OCI-LY7 (cell line): ENCODE measurements at regions not wholly inside any gene's neighbourhood (a gene's known extent, or its start where the extent isn't known, plus 50 kb on each side); places are given as distances from the start of the nearest gene placed in this dataset.

ENCODE experiments used
- BruUV-seq: library from RNA; stranded (reverse); fragments of 400-500 nt; replicated peaks from 2 replicates; lab custom pipeline; 2021; lab: Mats Ljungman, UMichigan
- CTCF ChIA-PET: fragments of 300-600 bp; sonication (Branson Sonifier 250); formaldehyde crosslinking; loops from one replicate; lab custom pipeline; 2022; ENCODE audit warnings: antibody characterized with exemption; ENCODE audit not compliant: unreplicated experiment; lab: Charles Lee
- POLR2A ChIA-PET: fragments of 300-600 bp; sonication (Branson Sonifier 250); formaldehyde crosslinking; loops from one replicate; lab custom pipeline; 2022; ENCODE audit warnings: antibody characterized with exemption; lab: Charles Lee
- DNase-seq: peaks from one replicate; pipeline ENCODE4 v3.0.0-alpha.2; 2015; ENCODE audit warnings: low spot score
- H2AFZ ChIP-seq: fragments of 200-600 bp; sonication (generic), shearing (Covaris generic); 2 replicates; pipeline ENCODE4 v1.6.1; 2014; ENCODE audit warnings: mild to moderate bottlenecking, antibody characterized with exemption, low read length, moderate library complexity
- H3K27ac ChIP-seq: fragments of 200-600 bp; sonication (generic); 2 replicates; pipeline ENCODE4 v1.5.1; 2014; ENCODE audit warnings: mixed run types, low read depth, mild to moderate bottlenecking, moderate library complexity, low read length, inconsistent platforms; ENCODE audit not compliant: poor library complexity, severe bottlenecking
- H3K36me3 ChIP-seq: fragments of 200-600 bp; sonication (generic); 2 replicates; pipeline ENCODE4 v1.6.1; 2014; ENCODE audit warnings: mild to moderate bottlenecking, antibody characterized with exemption, low read length, moderate library complexity, mixed read lengths; ENCODE audit not compliant: insufficient read depth
- H3K4me1 ChIP-seq: fragments of 200-600 bp; sonication (generic); 2 replicates; pipeline ENCODE4 v1.5.1; 2014; ENCODE audit warnings: mild to moderate bottlenecking, low read length; ENCODE audit not compliant: insufficient read depth, poor library complexity, severe bottlenecking
- H3K4me2 ChIP-seq: fragments of 200-600 bp; sonication (generic); 2 replicates; pipeline ENCODE4 v1.6.1; 2014; ENCODE audit warnings: mild to moderate bottlenecking, low read length
- H3K4me3 ChIP-seq: fragments of 200-600 bp; sonication (generic); 2 replicates; pipeline ENCODE4 v1.5.1; 2014; ENCODE audit warnings: mild to moderate bottlenecking, low read depth, low read length; ENCODE audit not compliant: poor library complexity, severe bottlenecking
- H3K79me2 ChIP-seq: fragments of 200-600 bp; sonication (generic); 2 replicates; pipeline ENCODE4 v1.6.1; 2016; ENCODE audit warnings: low read depth, mild to moderate bottlenecking, low read length, moderate library complexity, mixed read lengths; ENCODE audit not compliant: insufficient read depth
- H3K9me2 ChIP-seq: fragments of 200-600 bp; sonication (generic); 2 replicates; pipeline ENCODE4 v1.6.1; 2016; ENCODE audit warnings: mild to moderate bottlenecking, low read length, mixed read lengths; ENCODE audit not compliant: insufficient read depth
- H3K9me3 ChIP-seq: fragments of 200-600 bp; sonication (generic); 2 replicates; pipeline ENCODE4 v1.6.1; 2014; ENCODE audit warnings: mild to moderate bottlenecking, mixed run types, low read length, mixed read lengths
- H4K20me1 ChIP-seq: fragments of 200-600 bp; sonication (generic); 2 replicates; pipeline ENCODE4 v1.6.1; 2014; ENCODE audit warnings: mild to moderate bottlenecking, antibody characterized with exemption, low read length, moderate library complexity, mixed read lengths; ENCODE audit not compliant: insufficient read depth
- CTCF ChIP-seq: fragments of 200-600 bp; sonication (generic); conservative IDR thresholded peaks from 2 replicates; pipeline ENCODE4 v1.5.1; 2014; ENCODE audit warnings: mild to moderate bottlenecking, antibody characterized with exemption, low read length, moderate library complexity, mixed read lengths
- EZH2phosphoT487 ChIP-seq: fragments of 200-600 bp; sonication (generic); IDR thresholded peaks from 2 replicates; pipeline ENCODE4 v1.6.1; 2018; ENCODE audit warnings: low read depth, borderline replicate concordance, mild to moderate bottlenecking, mixed run types, antibody characterized with exemption, low read length, moderate library complexity, mixed read lengths
- intact Hi-C: fragments of 100-400 bp; cut with micrococcal nuclease; formaldehyde crosslinking; loops from one replicate; pipeline ENCODE4 v1.10.0; 2022; ENCODE audit not compliant: unreplicated experiment

GRCh38 chr1:185594786-185595410 lies 139.3 kb upstream of the HMCN1 start:
- H3K79me2 ChIP-seq: no peaks in the 10 kb centered on the region
- DNase-seq: no peak
- H3K9me2 ChIP-seq: no peaks in the 10 kb centered on the region
- no peaks in the 10 kb centered on the region for H3K36me3 ChIP-seq
- H3K27ac ChIP-seq: no peak overlapping the region
- TF ChIP-seq CTCF: no peak
- no peak for TF ChIP-seq EZH2phosphoT487
- no peak overlapping the region for H2AFZ ChIP-seq
- no peak overlapping the region for H3K4me3 ChIP-seq
- intact Hi-C loops: loop anchor here (5.0 kb wide), 1 partner anchor 278 kb away; the partner anchor contains the start of gene IVNS1ABP
- BruUV-seq: no TSS peak
- no peak overlapping the region for H3K4me2 ChIP-seq
- H3K4me1 ChIP-seq: no peaks in the 10 kb centered on the region
- no peaks in the 10 kb centered on the region for H4K20me1 ChIP-seq
- CTCF ChIA-PET: no interaction called here
- POLR2A ChIA-PET: interaction anchor here (0.6 to 1.0 kb wide), 2 partner anchors 9 to 40 kb away, joined by 3 read pairs; no protein-coding TSS in a partner anchor
- H3K9me3 ChIP-seq: no peaks in the 10 kb centered on the region

- no peaks in the 10 kb centered on the region for H3K9me2 ChIP-seq
- no peak for DNase-seq
- H3K27ac ChIP-seq: no peak overlapping the region
- no peak overlapping the region for H3K4me2 ChIP-seq
- ChIA-PET POLR2A (interaction anchor here (1.3 kb wide), 1 partner anchor 9 kb away, joined by 4 read pairs; no protein-coding TSS in a partner anchor), CTCF (no interaction called here)
- no peaks in the 10 kb centered on the region for H3K36me3 ChIP-seq
- no peaks in the 10 kb centered on the region for H4K20me1 ChIP-seq
- TF ChIP-seq EZH2phosphoT487 (no peak), CTCF (no peak)
- no TSS peak for BruUV-seq
- H3K4me3 ChIP-seq: no peak overlapping the region
- H2AFZ ChIP-seq: no peak overlapping the region
- H3K4me1 ChIP-seq: no peaks in the 10 kb centered on the region
- H3K79me2 ChIP-seq: no peaks in the 10 kb centered on the region
- H3K9me3 ChIP-seq: no peaks in the 10 kb centered on the region
- intact Hi-C loops: no loop called here
Observed at GRCh38 chr1:185593271-185593670, 140.9 kb upstream of the HMCN1 start.

GRCh38 chr1:185585770-185586169 lies 148.4 kb upstream of the HMCN1 start:
- TF ChIP-seq CTCF (no peak), EZH2phosphoT487 (no peak)
- POLR2A ChIA-PET: interaction anchor here (1.2 kb wide), 1 partner anchor 9 kb away, joined by 3 read pairs; no protein-coding TSS in a partner anchor
- H3K79me2 ChIP-seq: no peaks in the 10 kb centered on the region

More at GRCh38 chr1:185585770-185586169, 148.4 kb upstream of the HMCN1 start:
- Histone ChIP-seq H3K9me2 (no peaks in the 10 kb centered on the region), H3K4me1 (no peaks in the 10 kb centered on the region), H3K27ac (no peak overlapping the region), H2AFZ (no peak overlapping the region), H3K4me2 (no peak overlapping the region), H3K9me3 (no peaks in the 10 kb centered on the region; the same call in 1 of the 2 replicates), H3K4me3 (no peak overlapping the region), H4K20me1 (no peaks in the 10 kb centered on the region), H3K36me3 (no peaks in the 10 kb centered on the region)
- no peak for DNase-seq
- CTCF ChIA-PET: no interaction called here
- BruUV-seq: no TSS peak
- intact Hi-C loops: no loop called here
